Breast epithelium (tissue), 4 donors: ENCODE measurements at regions not wholly inside any gene's neighbourhood (a gene's known extent, or its start where the extent isn't known, plus 50 kb on each side); places are given as distances from the start of the nearest gene placed in this dataset.

Experiments
- DNase-seq, 2 donors: peaks; one replicate each; pipeline ENCODE4 v3.0.0-alpha.2; 2019; ENCODE audit warnings: low spot score in 2 of 2
- H3K27ac ChIP-seq, 2 donors: fragments of 200-600 bp; sonication (generic) in 1 of 2; one replicate each; pipeline ENCODE4 v1.5.1; 2016 to 2019; ENCODE audit warnings: mild to moderate bottlenecking in 1 of 2
- H3K27me3 ChIP-seq, 2 donors: fragments of 200-600 bp; sonication (generic) in 1 of 2; one replicate each; pipeline versions ENCODE4 v1.5.1 to v1.6.0; 2017 to 2019; ENCODE audit warnings: control low read depth in 1 of 2, mild to moderate bottlenecking in 1 of 2
- H3K36me3 ChIP-seq: fragments of 200-600 bp; one replicate; pipeline ENCODE4 v1.5.1; 2019
- H3K4me1 ChIP-seq, 2 donors: fragments of 200-600 bp; sonication (generic); one replicate each; pipeline ENCODE4 v1.5.1; 2016 to 2019; ENCODE audit warnings: control low read depth in 1 of 2
- H3K4me3 ChIP-seq, 3 donors: fragments of 200-600 bp; sonication (generic); 1 replicate in 2 of 3; 2 replicates in 1 of 3; pipeline ENCODE4 v1.5.1; 2016 to 2019; ENCODE audit warnings: mild to moderate bottlenecking in 3 of 3, moderate library complexity in 2 of 3
- H3K9me3 ChIP-seq, 2 donors: fragments of 200-600 bp; sonication (generic) in 1 of 2; one replicate each; pipeline ENCODE4 v1.5.1; 2016 to 2019; ENCODE audit warnings: control low read depth in 1 of 2
- CTCF ChIP-seq, 3 donors: fragments of 450-650 bp; IDR thresholded peaks; one replicate each; pipeline ENCODE4 v1.5.1; 2016 to 2017; ENCODE audit warnings: antibody characterized with exemption in 3 of 3, mild to moderate bottlenecking in 3 of 3, moderate library complexity in 3 of 3
- POLR2A ChIP-seq: fragments of 450-650 bp; IDR thresholded peaks from one replicate; pipeline ENCODE4 v1.6.1; 2016; ENCODE audit warnings: antibody characterized with exemption, mild to moderate bottlenecking, moderate library complexity
- POLR2AphosphoS5 ChIP-seq, 3 donors: sonication (generic); formaldehyde crosslinking; IDR thresholded peaks; one replicate each; pipeline ENCODE4 v1.6.1; 2017; ENCODE audit warnings: antibody characterized with exemption in 3 of 3
- intact Hi-C: fragments of 100-400 bp; cut with DNase I; formaldehyde crosslinking; loops from one replicate; pipeline ENCODE4 v1.15.1; 2023; ENCODE audit warnings: low total_unique reads

GRCh38 chr6:133106934-133107333 lies 134.2 kb upstream of the EYA4 start:
- no peak overlapping the region for H3K4me3 ChIP-seq
- TF ChIP-seq POLR2A (no peak), CTCF (IDR thresholded peaks at IDR 0.05) (no peak), POLR2AphosphoS5 (IDR thresholded peaks at IDR 0.05) (no peak)
- H3K9me3 ChIP-seq: no peaks in the 10 kb centered on the region
- no peak for DNase-seq
- intact Hi-C loops: no loop called here
- no peak overlapping the region for H3K27ac ChIP-seq
- H3K27me3 ChIP-seq: no peaks in the 10 kb centered on the region
- no peaks in the 10 kb centered on the region for H3K36me3 ChIP-seq
- H3K4me1 ChIP-seq: no peaks in the 10 kb centered on the region

GRCh38 chr6:133108419-133108818 lies 132.7 kb upstream of the EYA4 start:
- intact Hi-C loops: no loop called here
- no peaks in the 10 kb centered on the region for H3K36me3 ChIP-seq
- no peaks in the 10 kb centered on the region for H3K4me1 ChIP-seq
- TF ChIP-seq POLR2AphosphoS5 (IDR thresholded peaks at IDR 0.05) (no peak), CTCF (IDR thresholded peaks at IDR 0.05) (no peak), POLR2A (no peak)
- no peaks in the 10 kb centered on the region for H3K9me3 ChIP-seq
- DNase-seq: no peak
- no peaks in the 10 kb centered on the region for H3K27me3 ChIP-seq
- no peak overlapping the region for H3K27ac ChIP-seq
- H3K4me3 ChIP-seq: no peak overlapping the region

- no peak overlapping the region for H3K27ac ChIP-seq
- no peak for DNase-seq
- no peak for TF ChIP-seq POLR2A
- no peak for TF ChIP-seq POLR2AphosphoS5 (IDR thresholded peaks at IDR 0.05)
- TF ChIP-seq CTCF (IDR thresholded peaks at IDR 0.05): no peak
- H3K36me3 ChIP-seq: no peaks in the 10 kb centered on the region
- peaks cover 7 to 18% of the 10 kb centered on the region in 2 donors for H3K9me3 ChIP-seq
- no peaks in the 10 kb centered on the region for H3K27me3 ChIP-seq
- no peak overlapping the region for H3K4me3 ChIP-seq
- no peaks in the 10 kb centered on the region for H3K4me1 ChIP-seq
- intact Hi-C loops: no loop called here
Observed at GRCh38 chr6:133114973-133115372, 126.2 kb upstream of the EYA4 start.

- DNase-seq: no peak
- intact Hi-C loops: no loop called here
- H3K27me3 ChIP-seq: no peaks in the 10 kb centered on the region
- TF ChIP-seq POLR2A (no peak), POLR2AphosphoS5 (IDR thresholded peaks at IDR 0.05) (no peak), CTCF (IDR thresholded peaks at IDR 0.05) (no peak)
- H3K36me3 ChIP-seq: no peaks in the 10 kb centered on the region
- no peaks in the 10 kb centered on the region for H3K4me1 ChIP-seq
- H3K27ac ChIP-seq: no peak overlapping the region
- peaks cover 7 to 18% of the 10 kb centered on the region in 2 donors for H3K9me3 ChIP-seq
- H3K4me3 ChIP-seq: no peak overlapping the region
Observed at GRCh38 chr6:133115946-133116345, 125.2 kb upstream of the EYA4 start.

GRCh38 chr6:133128191-133128590 lies 113.0 kb upstream of the EYA4 start:
- Histone ChIP-seq H3K4me3 (no peak overlapping the region), H3K9me3 (peaks cover 3 to 5% of the 10 kb centered on the region in 2 donors), H3K36me3 (no peaks in the 10 kb centered on the region), H3K4me1 (no peaks in the 10 kb centered on the region), H3K27me3 (no peaks in the 10 kb centered on the region), H3K27ac (no peak overlapping the region)
- DNase-seq: no peak
- intact Hi-C loops: no loop called here
- TF ChIP-seq CTCF (IDR thresholded peaks at IDR 0.05) (no peak), POLR2AphosphoS5 (IDR thresholded peaks at IDR 0.05) (no peak), POLR2A (no peak)
